Stimulated activated CD4-positive, alpha-beta T cell treated with anti-CD3 and anti-CD28 coated beads, Interleukin-4, amount 100 ng/mL, for 1 hour (primary cell): ENCODE measurements at regions not wholly inside any gene's neighbourhood (a gene's known extent, or its start where the extent isn't known, plus 50 kb on each side); places are given as distances from the start of the nearest gene placed in this dataset.

Experiments
- DNase-seq: peaks from one replicate; pipeline ENCODE4 v3.0.0-alpha.2; 2020

DNA sequence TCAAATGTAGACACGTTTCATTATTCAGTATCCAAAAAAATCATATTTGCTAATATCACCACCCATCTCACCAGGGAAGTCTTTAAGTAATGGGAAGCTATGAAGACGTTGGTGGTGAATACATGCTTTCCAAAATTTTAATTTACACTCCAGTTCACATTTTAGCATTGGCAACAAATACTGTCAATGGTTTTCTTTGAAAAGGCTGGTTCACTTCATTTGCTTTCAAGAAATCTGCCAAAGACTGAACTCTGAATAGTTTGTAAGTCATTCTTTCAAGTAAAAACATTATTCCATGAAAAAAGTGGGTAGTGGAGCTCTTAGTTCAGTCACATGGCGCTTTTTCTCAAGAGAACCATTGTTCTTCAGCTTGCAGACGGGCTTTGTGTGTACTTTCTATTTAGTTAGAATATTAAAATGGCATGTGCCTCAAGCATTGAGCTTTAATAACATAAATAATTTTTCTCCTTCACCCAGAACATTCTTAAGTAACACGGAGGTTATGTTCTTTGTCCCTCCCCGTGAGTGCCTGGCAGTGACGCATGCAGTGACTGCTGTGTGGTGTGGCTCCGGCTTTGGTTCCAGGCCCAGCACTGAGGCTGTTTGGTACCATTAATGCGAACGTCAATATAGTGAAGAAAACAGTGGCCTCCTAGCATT, 300.0 kb upstream of the HDAC4 start:
- DNase-seq: no peak

- DNase-seq: no peak
These were observed 296.8 kb upstream of the HDAC4 start for GRCh38 chr2:239697399-239698164.

DNA sequence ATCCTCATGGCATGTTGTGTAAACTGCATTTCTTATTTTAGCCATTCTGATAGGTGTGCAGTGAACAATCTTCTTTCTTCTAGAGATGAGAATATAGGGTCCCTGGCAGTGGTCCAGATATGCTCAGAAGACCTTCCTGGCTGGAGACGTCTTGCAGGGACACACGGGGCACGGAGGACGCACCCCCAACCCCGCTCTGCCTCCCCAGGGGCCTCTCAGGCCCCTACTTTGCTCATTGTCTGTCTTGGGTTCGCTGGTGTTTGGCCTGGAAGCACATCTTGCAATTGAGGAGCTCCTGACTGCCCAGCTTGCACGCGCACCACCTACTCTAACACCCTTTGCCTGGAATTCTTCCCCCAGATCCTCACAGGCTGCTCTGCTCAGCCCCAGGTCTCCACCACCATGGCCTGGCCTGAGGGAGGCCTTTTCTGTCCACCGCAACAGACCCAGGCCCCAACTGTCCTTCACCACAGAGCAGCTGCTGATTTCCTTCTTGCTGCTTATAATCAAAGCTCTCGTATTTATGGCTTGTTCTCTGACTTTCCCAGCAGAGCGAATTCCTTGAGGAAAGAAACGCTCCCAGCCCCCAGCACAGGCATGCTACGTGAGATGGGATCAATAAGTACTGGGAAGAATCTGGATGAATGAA, 295.9 kb upstream of the HDAC4 start:
- DNase-seq: no peak

GRCh38 chr2:239695728-239696240, 295.0 kb upstream of the HDAC4 start:
- DNase-seq: no peak

DNA sequence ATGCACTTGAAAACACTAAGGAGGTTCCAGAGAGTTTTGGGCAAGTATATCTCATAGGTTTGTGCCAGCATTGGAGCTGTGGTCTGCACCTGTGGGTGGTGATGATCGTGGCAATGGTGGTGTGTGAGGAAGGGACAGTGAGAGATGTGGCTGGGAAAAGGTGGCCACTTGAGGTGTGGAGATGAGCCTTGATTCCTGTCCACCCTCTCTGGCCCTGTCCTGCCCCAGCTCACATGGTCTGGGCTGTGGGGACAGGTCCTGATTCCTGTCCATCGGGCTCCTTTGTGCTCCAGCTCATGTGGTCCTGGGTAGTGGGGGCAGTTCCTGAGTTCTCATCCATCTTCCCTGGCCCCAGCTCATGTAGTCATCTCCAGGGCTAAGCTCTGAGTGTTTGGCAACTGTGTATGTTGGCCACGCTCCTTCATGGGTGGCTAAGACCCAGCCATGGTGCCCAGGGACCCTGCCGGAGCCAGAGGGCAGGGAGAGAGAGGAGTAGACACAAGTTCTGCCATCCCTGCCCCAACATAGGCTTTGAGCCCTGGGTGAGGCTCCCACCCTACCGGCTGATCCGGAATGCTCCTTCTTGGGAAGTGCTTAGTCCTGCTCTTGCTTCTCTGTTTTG, 294.4 kb upstream of the HDAC4 start:
- DNase-seq: no peak

- no peak for DNase-seq
These were observed 293.7 kb upstream of the HDAC4 start for GRCh38 chr2:239694487-239694886.

- no peak for DNase-seq
These were observed 293.1 kb upstream of the HDAC4 start for GRCh38 chr2:239693761-239694415.

- DNase-seq: no peak
These were observed 292.5 kb upstream of the HDAC4 start for GRCh38 chr2:239693330-239693729.

- DNase-seq: no peak
These were observed 292.1 kb upstream of the HDAC4 start for GRCh38 chr2:239692919-239693318.

- no peak for DNase-seq
These were observed 291.6 kb upstream of the HDAC4 start for GRCh38 chr2:239692362-239692851.

GRCh38 chr2:239691720-239692119, 290.9 kb upstream of the HDAC4 start:
- DNase-seq: no peak

DNA sequence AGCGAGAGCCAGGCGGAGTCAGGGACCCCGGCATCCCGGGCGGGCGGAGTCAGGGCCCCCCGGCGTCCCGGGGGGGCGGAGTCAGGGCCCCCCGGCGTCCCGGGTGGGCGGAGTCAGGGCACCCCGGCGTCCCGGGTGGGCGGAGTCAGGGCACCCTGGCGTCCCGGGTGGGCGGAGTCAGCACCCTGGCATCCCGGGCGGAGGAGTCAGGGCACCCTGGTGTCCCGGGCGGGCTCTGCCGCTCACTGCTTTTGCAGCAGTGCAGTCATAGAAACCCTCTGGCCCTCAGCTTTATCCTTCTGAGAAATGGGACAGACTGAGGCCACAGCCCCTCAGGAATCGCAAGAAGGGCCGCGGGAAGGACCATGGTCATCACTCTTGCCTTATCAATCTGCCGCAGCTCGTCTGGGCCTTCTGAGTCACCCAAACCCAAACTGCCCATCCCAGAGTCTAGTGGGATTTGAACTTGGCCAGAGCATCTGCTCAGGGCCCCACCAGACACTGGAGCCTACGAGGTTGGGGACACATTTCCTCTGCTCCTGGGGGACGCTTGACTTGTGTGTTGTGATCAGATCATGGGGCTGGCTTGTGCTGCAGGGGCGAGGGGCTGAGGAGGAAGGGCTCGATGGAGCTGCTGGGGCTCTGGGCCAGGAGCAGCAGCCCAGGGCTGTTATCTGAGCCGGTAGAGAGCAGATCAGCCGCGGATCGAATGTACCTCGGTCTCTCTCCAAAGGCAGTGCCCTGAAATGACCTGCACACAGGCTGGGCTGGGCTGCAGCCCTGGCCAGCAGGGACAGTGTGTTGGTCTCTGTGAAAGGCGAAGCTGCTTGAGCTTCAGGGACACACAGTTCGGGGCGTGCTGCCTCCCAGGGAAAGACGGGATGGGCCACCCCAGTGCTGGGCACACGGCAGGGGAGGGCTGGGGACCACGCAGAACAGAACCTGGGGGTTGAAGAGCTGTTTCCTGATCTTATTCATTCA, 290.1 kb upstream of the HDAC4 start:
- DNase-seq: no peak

DNA sequence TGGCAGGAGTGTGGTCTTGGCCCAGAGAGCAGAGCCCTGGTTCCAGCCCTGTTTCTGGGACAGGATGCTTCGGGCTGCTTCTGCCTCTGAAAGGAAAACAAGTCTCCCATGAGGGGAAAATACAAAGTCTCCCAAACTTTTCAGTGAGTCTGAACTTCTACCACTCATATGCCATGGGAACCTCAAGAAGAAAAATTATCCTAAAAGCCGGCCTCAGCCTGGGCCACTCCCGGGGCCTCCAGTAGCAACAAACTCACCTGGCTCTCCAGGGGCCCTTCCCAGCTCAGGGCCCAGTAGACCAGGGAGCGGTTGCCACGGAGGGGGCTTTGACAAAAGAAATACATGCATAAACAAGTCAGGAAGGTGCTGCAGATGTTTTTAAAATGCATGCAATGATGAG, 289.2 kb upstream of the HDAC4 start:
- DNase-seq: no peak

- DNase-seq: no peak
These were observed 288.6 kb upstream of the HDAC4 start for GRCh38 chr2:239689410-239689809.

DNA sequence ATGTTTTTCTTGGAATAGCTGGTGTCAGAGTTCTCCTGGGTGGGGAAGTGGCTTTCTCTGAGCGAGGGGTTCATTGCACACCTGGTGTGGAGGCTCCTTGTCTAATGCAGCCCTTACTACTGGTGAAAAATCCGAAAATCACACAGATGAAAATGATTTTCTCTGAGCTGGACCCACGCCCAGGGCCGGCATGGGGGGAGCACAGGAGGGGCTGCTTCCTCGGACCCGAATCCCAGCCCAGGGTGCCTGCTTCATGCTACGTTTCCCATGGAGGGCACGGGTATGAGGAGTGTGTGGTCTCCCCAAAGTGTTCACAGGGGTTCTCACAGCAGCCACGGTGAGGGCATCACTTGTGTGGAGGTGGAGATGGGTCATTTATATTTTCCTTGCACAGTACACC, 288.0 kb upstream of the HDAC4 start:
- DNase-seq: no peak

DNA sequence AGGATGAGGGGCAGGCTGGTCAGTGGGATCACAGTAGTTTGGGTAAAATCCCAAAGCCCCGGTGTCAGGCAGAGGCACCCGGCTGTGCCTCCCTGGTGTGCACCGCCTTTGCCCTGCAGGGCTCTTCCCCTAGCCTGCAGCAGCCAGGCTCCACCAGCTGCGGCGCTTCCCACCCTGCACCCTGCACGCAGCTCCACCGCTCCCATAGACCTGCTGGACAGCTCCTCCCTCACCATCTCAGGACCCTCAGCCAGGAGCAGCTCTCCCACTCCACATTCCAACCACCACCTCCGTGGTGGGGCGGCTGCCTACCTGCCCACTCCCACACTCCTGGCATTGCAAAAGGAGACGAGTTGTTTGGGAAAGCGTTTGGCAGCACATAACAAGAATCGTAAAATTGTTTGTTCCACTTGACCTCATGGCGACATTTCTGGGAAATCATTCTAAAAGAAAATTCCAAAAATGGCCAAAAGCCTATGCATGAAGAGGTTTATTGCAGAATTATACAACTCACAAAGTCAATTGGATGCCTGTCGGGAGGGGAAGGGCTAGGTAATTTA, 287.4 kb upstream of the HDAC4 start:
- DNase-seq: no peak

DNA sequence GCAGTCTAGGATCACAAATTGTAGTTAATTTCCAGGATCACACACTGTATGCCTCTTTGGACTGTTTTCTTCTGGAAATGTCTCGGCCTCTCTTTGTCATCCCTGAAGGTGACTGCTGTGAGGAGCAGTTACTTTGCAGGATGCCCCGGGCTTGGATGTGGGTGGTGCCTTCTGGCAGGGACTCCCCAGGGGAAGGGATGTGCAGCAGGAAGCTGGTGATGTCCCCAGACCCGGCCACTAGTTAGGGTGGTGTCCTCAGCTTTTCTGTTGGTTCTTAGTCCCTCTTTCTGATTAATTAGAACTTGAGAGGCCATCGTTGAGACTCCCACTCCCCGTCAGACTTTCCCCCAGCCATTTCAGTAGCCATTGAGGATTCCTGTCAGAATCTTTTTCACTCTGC, 286.6 kb upstream of the HDAC4 start:
- no peak for DNase-seq

DNA sequence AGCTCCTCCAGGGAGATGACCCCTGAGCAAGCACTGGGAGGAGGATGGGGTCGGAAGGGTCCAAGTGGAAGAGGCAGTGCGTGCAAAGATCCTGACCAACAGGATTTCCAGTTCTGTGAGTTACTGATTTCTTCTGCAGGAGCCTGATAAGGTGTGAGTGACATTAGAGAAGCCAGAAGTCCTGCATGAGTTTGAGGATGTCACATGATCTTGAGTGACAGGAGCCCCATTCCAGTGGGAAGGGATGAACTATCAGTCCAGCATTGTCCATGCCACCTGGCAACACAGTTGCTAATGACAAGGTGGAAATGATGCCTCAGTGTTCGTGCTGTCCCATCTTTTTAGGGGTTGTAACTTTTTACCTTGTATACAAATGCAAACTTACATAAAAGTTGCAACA, 285.1 kb upstream of the HDAC4 start:
- DNase-seq: no peak

DNA sequence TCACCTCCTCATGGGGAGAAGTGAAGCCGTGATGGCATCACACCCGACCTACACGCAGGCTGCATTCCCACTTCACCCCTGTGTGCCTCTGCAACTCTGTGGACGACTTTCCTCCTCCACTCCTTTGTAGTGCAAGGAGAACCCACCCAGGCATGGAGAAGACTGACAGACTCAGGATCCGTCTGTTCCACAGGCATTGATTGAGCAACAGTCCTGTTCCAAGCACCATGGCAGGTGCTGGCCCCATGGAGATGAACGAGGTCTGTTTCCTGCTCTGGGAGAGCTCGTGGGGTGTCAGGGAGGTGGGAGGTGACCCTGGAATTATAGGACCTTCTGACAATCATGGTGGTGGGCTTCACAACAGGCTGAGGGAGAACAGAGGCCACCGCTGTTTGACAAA, 284.7 kb upstream of the HDAC4 start:
- no peak for DNase-seq

- no peak for DNase-seq
These were observed 284.2 kb upstream of the HDAC4 start for GRCh38 chr2:239684996-239685395.

- DNase-seq: no peak
These were observed 283.5 kb upstream of the HDAC4 start for GRCh38 chr2:239684271-239684810.
